IMR-90 (cell line): ENCODE measurements at regions not wholly inside any gene's neighbourhood (a gene's known extent, or its start where the extent isn't known, plus 50 kb on each side); places are given as distances from the start of the nearest gene placed in this dataset.

Experiments
- ATAC-seq: fragments of 200-7000 bp; cut with Tn5 transposase; 2 replicates; pipeline ENCODE4 v1.9.1; 2020; ENCODE audit warnings: low read depth, mild to moderate bottlenecking, moderate library complexity
- BruUV-seq: library from RNA; stranded (reverse); fragments of 400-500 nt; replicated peaks from 2 replicates; lab custom pipeline; 2021; lab: Mats Ljungman, UMichigan
- CTCF ChIA-PET: fragments of 300-600 bp; formaldehyde crosslinking; extraction: SDS; loops from one replicate; lab custom pipeline; 2021; ENCODE audit warnings: antibody characterized with exemption; lab: Yijun Ruan, JAX
- POLR2A ChIA-PET: fragments of 300-600 bp; sonication (Branson Sonifier 250); formaldehyde crosslinking; loops from one replicate; lab custom pipeline; 2022; ENCODE audit warnings: antibody characterized with exemption; ENCODE audit not compliant: unreplicated experiment; lab: Charles Lee
- DNase-seq: peaks from one replicate; pipeline ENCODE4 v3.0.0; 2013
- H2AFZ ChIP-seq: replicated peaks from 2 replicates; pipeline ENCODE3; 2013; ENCODE audit warnings: low read length, mild to moderate bottlenecking; ENCODE audit not compliant: poor library complexity
- H2AK5ac ChIP-seq: 2 replicates; pipeline ENCODE4 v1.6.1; 2013; ENCODE audit warnings: low read depth, low read length, inconsistent platforms
- H2AK9ac ChIP-seq: replicated peaks from 2 replicates; pipeline ENCODE3; 2013; ENCODE audit warnings: mild to moderate bottlenecking, low read depth, low read length, moderate library complexity; ENCODE audit not compliant: poor library complexity
- H2BK120ac ChIP-seq: 2 replicates; pipeline ENCODE4 v1.6.1; 2013; ENCODE audit warnings: low read depth, low read length, inconsistent platforms
- H2BK15ac ChIP-seq: 3 replicates; pipeline ENCODE4 v1.6.1; 2013; ENCODE audit warnings: low read depth, low read length, inconsistent platforms
- H2BK20ac ChIP-seq: 2 replicates; pipeline ENCODE4 v1.6.1; 2013; ENCODE audit warnings: low read depth, mild to moderate bottlenecking, inconsistent platforms, low read length, moderate library complexity
- H2BK5ac ChIP-seq: 2 replicates; pipeline ENCODE4 v1.6.1; 2013; ENCODE audit warnings: mild to moderate bottlenecking, low read depth, low read length, inconsistent platforms; ENCODE audit not compliant: poor library complexity, severe bottlenecking
- H3K14ac ChIP-seq: replicated peaks from 2 replicates; pipeline ENCODE4 v1.6.1; 2013; ENCODE audit warnings: low read depth, low read length, inconsistent platforms
- H3K18ac ChIP-seq: 2 replicates; pipeline ENCODE4 v1.6.1; 2013; ENCODE audit warnings: low read depth, low read length, control low read depth
- H3K23ac ChIP-seq: 2 replicates; pipeline ENCODE4 v1.6.1; 2013; ENCODE audit warnings: low read depth, low read length, inconsistent platforms
- H3K27ac ChIP-seq: 2 replicates; pipeline ENCODE4 v1.5.1; 2013; ENCODE audit warnings: mild to moderate bottlenecking, control low read depth, low read length; ENCODE audit not compliant: insufficient read depth
- H3K27me3 ChIP-seq: 2 replicates; pipeline ENCODE4 v1.6.1; 2013; ENCODE audit warnings: low read length; ENCODE audit not compliant: control insufficient read depth, insufficient read depth
- H3K36me3 ChIP-seq: 2 replicates; pipeline ENCODE4 v1.6.1; 2013; ENCODE audit warnings: low read length, mixed read lengths; ENCODE audit not compliant: control insufficient read depth, insufficient read depth
- H3K4ac ChIP-seq: 2 replicates; pipeline ENCODE4 v1.6.1; 2013; ENCODE audit warnings: low read depth, low read length, inconsistent platforms
- H3K4me1 ChIP-seq: 2 replicates; pipeline ENCODE4 v1.6.1; 2013; ENCODE audit warnings: low read length, mixed read lengths; ENCODE audit not compliant: control insufficient read depth, insufficient read depth
- H3K4me2 ChIP-seq: 2 replicates; pipeline ENCODE4 v1.6.1; 2013; ENCODE audit warnings: low read depth, mild to moderate bottlenecking, control low read depth, low read length, moderate library complexity
- H3K4me3 ChIP-seq: 2 replicates; pipeline ENCODE4 v1.5.1; 2013; ENCODE audit warnings: low read depth, mild to moderate bottlenecking, control low read depth, low read length, moderate library complexity; ENCODE audit not compliant: insufficient read depth
- H3K56ac ChIP-seq: 2 replicates; pipeline ENCODE4 v1.6.1; 2013; ENCODE audit warnings: low read length, inconsistent platforms; ENCODE audit not compliant: insufficient read depth; ENCODE audit errors: extremely low read depth
- H3K79me1 ChIP-seq, 2 experiments: 2 replicates each; pipeline ENCODE4 v1.6.1; 2013; ENCODE audit warnings: low read length in 2 of 2, inconsistent platforms in 1 of 2, low read depth in 1 of 2
- H3K9ac ChIP-seq: 2 replicates; pipeline ENCODE4 v1.6.1; 2013; ENCODE audit warnings: low read depth, low read length, control low read depth
- H3K9me1 ChIP-seq: 2 replicates; pipeline ENCODE4 v1.6.1; 2013; ENCODE audit warnings: low read length, inconsistent platforms; ENCODE audit not compliant: insufficient read depth
- H3K9me3 ChIP-seq: 2 replicates; pipeline ENCODE4 v1.6.1; 2013; ENCODE audit warnings: low read length; ENCODE audit not compliant: control insufficient read depth, insufficient read depth
- H4K20me1 ChIP-seq: 2 replicates; pipeline ENCODE4 v1.6.1; 2013; ENCODE audit warnings: low read length, inconsistent platforms; ENCODE audit not compliant: insufficient read depth
- H4K5ac ChIP-seq: 2 replicates; pipeline ENCODE4 v1.6.1; 2013; ENCODE audit warnings: mild to moderate bottlenecking, low read depth, low read length, control low read depth
- H4K8ac ChIP-seq, 2 experiments: 2 replicates each; pipeline ENCODE4 v1.6.1; 2013; ENCODE audit warnings: low read depth in 2 of 2, low read length in 2 of 2, control low read depth in 1 of 2, inconsistent platforms in 1 of 2
- H4K91ac ChIP-seq: 2 replicates; pipeline ENCODE4 v1.6.1; 2013; ENCODE audit warnings: low read depth, low read length, inconsistent platforms; ENCODE audit not compliant: insufficient read depth
- BHLHE40 ChIP-seq: fragments of 150-350 bp; IDR thresholded peaks from 2 replicates; pipeline ENCODE4 v1.6.1; 2016; ENCODE audit warnings: mild to moderate bottlenecking, low read depth, low read length
- CEBPB ChIP-seq: IDR thresholded peaks from 2 replicates; pipeline ENCODE4 v1.6.1; 2012; ENCODE audit warnings: low read depth, low read length, improper control_type of control experiment
- CHD1 ChIP-seq: IDR thresholded peaks from 2 replicates; pipeline ENCODE4 v1.6.1; 2012; ENCODE audit warnings: low read depth, low read length, improper control_type of control experiment
- CTCF ChIP-seq: conservative IDR thresholded peaks from 2 replicates; pipeline ENCODE4 v1.5.1; 2012; ENCODE audit warnings: mild to moderate bottlenecking, low read depth, low read length, improper control_type of control experiment
- ELK1 ChIP-seq: fragments of 150-350 bp; IDR thresholded peaks from 2 replicates; pipeline ENCODE4 v1.6.1; 2016; ENCODE audit warnings: low read depth, mild to moderate bottlenecking, low read length, moderate library complexity, borderline replicate concordance
- FOS ChIP-seq: fragments of 150-350 bp; IDR thresholded peaks from 2 replicates; pipeline ENCODE4 v1.6.1; 2016; ENCODE audit warnings: low read depth, low read length
- MAFK ChIP-seq: IDR thresholded peaks from 2 replicates; pipeline ENCODE4 v1.6.1; 2012; ENCODE audit warnings: low read depth, low read length, improper control_type of control experiment
- MAZ ChIP-seq: IDR thresholded peaks from 2 replicates; pipeline ENCODE4 v1.6.1; 2012; ENCODE audit warnings: low read depth, mild to moderate bottlenecking, low read length, improper control_type of control experiment, moderate library complexity, borderline replicate concordance
- MXI1 ChIP-seq: IDR thresholded peaks from 2 replicates; pipeline ENCODE4 v1.6.1; 2012; ENCODE audit warnings: low read depth, mild to moderate bottlenecking, low read length, moderate library complexity, borderline replicate concordance
- NFE2L2 ChIP-seq: fragments of 150-350 bp; IDR thresholded peaks from 2 replicates; pipeline ENCODE4 v1.6.1; 2016; ENCODE audit warnings: low read depth, mild to moderate bottlenecking, low read length
- POLR2A ChIP-seq: IDR thresholded peaks from 2 replicates; pipeline ENCODE4 v1.6.1; 2012; ENCODE audit warnings: mild to moderate bottlenecking, low read depth, low read length
- RAD21 ChIP-seq: IDR thresholded peaks from 2 replicates; pipeline ENCODE4 v1.6.1; 2012; ENCODE audit warnings: low read length, improper control_type of control experiment
- RCOR1 ChIP-seq: IDR thresholded peaks from 2 replicates; pipeline ENCODE4 v1.6.1; 2012; ENCODE audit warnings: mild to moderate bottlenecking, low read length, improper control_type of control experiment; ENCODE audit not compliant: insufficient replicate concordance
- RFX5 ChIP-seq: IDR thresholded peaks from 2 replicates; pipeline ENCODE4 v1.8.0; 2012; ENCODE audit warnings: low read depth, mild to moderate bottlenecking, low read length, moderate library complexity
- SMC3 ChIP-seq: fragments of 150-350 bp; IDR thresholded peaks from 2 replicates; pipeline ENCODE4 v1.6.1; 2016; ENCODE audit warnings: low read depth, mild to moderate bottlenecking, antibody characterized with exemption, low read length, moderate library complexity
- USF2 ChIP-seq: fragments of 150-350 bp; IDR thresholded peaks from 2 replicates; pipeline ENCODE4 v1.6.1; 2017; ENCODE audit warnings: mild to moderate bottlenecking, antibody characterized with exemption, low read length, low read depth
- WGBS, 2 experiments: methylation state at CpG; one replicate each; pipeline versions ENCODE4 v1.1.5 to v1.1.7; 2013; ENCODE audit warnings: missing lambda C conversion rate in 2 of 2; ENCODE audit not compliant: insufficient read length in 1 of 2; ENCODE audit errors: extremely low coverage in 2 of 2; 5-methylcytosine and 5-hydroxymethylcytosine counted together
- dilution Hi-C: fragments of 300-500 bp; cut with HindIII; formaldehyde crosslinking; loops from one replicate; pipeline ENCODE4 v1.14.3; 2018; ENCODE audit warnings: low sequenced_read_pairs; ENCODE audit not compliant: unreplicated experiment
- in situ Hi-C: fragments of 300-500 bp; cut with MboI; formaldehyde crosslinking; loops from 3 replicates; pipeline ENCODE4 v1.14.3; 2019; ENCODE audit warnings: low sequenced_read_pairs, inconsistent platforms, mixed read lengths
- intact Hi-C: fragments of 100-400 bp; cut with micrococcal nuclease; formaldehyde crosslinking; loops from 2 replicates; pipeline ENCODE4 v1.10.0; 2022

- Histone ChIP-seq H4K8ac (no peak overlapping the region), H3K56ac (no peak overlapping the region), H2AK9ac (no peak overlapping the region), H3K23ac (no peak overlapping the region), H3K14ac (no peak overlapping the region), H3K27ac (no peak overlapping the region), H3K9me1 (no peaks in the 10 kb centered on the region), H2BK120ac (no peak overlapping the region), H4K5ac (no peak overlapping the region), H3K9me3 (no peaks in the 10 kb centered on the region), H3K4me2 (no peak overlapping the region), H4K91ac (no peak overlapping the region), H3K4me1 (no peaks in the 10 kb centered on the region), H3K4ac (no peak overlapping the region), H2BK5ac (no peak overlapping the region), H2BK15ac (no peak overlapping the region), H3K18ac (no peak overlapping the region), H4K20me1 (no peaks in the 10 kb centered on the region), H2AK5ac (no peak overlapping the region), H3K79me1 (no peaks in the 10 kb centered on the region), H3K9ac (no peak overlapping the region), H2BK20ac (no peak overlapping the region), H2AFZ (no peak overlapping the region), H3K36me3 (no peaks in the 10 kb centered on the region), H3K4me3 (no peak overlapping the region), H3K27me3 (no peaks in the 10 kb centered on the region)
- dilution Hi-C loops (no loop called here), in situ Hi-C loops (no loop called here), intact Hi-C loops (no loop called here)
- ChIA-PET POLR2A (no interaction called here), CTCF (interaction anchor here (0.6 kb wide), 1 partner anchor 9 kb away, joined by 4 read pairs; no protein-coding TSS in a partner anchor)
- DNase-seq = no peak
- no CpG with 5 or more reads among the region's 6 CpGs for WGBS, 2 experiments
- no TSS peak for BruUV-seq
- no peak for ATAC-seq
- TF ChIP-seq RAD21 (no peak), MAFK (no peak), MAZ (no peak), CHD1 (no peak), FOS (no peak), ELK1 (no peak), MXI1 (no peak), NFE2L2 (no peak), CEBPB (no peak), CTCF (no peak), POLR2A (no peak), SMC3 (no peak), RCOR1 (no peak), USF2 (no peak), BHLHE40 (no peak), RFX5 (no peak)
Observed at GRCh38 chr9:89775641-89776040, 170.8 kb downstream of the GADD45G start.
